ENCODE measurements at regions not wholly inside any gene's neighbourhood (a gene's known extent, or its start where the extent isn't known, plus 50 kb on each side); places are given as distances from the start of the nearest gene placed in this dataset.

DNA sequence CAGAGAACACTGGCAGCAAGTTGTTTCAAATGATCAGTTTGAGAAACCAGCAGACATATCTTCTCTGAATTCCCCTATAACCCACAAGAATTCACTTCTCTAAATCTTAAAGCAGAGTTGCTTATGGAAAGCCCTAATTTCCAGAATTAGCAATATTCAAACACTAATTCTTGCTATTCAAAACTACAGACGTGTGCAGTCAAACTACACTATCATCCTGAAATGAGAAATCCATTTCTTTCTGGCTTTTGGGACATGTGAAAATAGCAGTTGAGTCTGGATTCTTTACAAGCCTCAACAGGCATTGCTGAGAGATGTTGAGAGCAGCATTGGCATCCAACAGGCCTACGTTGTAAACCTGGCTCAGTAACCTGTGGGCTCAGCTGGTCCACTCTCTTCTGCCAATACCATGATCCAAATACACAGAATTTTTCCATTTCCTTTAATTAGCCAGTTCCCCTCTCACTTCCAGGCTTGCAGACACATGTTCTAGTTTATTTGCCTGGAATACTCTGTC, 74.6 kb upstream of the TMTC1 start:
- Mint-ChIP-seq H3K36me3 (ENCODE audit: insufficient read depth, unreplicated experiment) (no peaks in the 10 kb centered on the region), H3K9me3 (ENCODE audit: unreplicated experiment) (no peaks in the 10 kb centered on the region), H3K4me1 (ENCODE audit: insufficient read depth, unreplicated experiment) (peaks cover 7% of the 10 kb centered on the region), H3K27me3 (ENCODE audit: insufficient read depth, unreplicated experiment) (no peaks in the 10 kb centered on the region), H3K27ac (ENCODE audit: low read depth, unreplicated experiment) (no peak overlapping the region), H3K4me3 (ENCODE audit: unreplicated experiment) (no peak overlapping the region)
- ChIA-PET POLR2A (interaction anchor here (0.6 to 1.5 kb wide), 2 partner anchors 76 to 558 kb away, joined by 3 read pairs; no protein-coding TSS in a partner anchor), CTCF (interaction anchor here (0.7 kb wide), 1 partner anchor 973 kb away, joined by 3 read pairs; no protein-coding TSS in a partner anchor)
- BruUV-seq (replicated peaks): no TSS peak
- intact Hi-C loops (cut with micrococcal nuclease): no loop called here
- TF ChIP-seq, protein P1, sequence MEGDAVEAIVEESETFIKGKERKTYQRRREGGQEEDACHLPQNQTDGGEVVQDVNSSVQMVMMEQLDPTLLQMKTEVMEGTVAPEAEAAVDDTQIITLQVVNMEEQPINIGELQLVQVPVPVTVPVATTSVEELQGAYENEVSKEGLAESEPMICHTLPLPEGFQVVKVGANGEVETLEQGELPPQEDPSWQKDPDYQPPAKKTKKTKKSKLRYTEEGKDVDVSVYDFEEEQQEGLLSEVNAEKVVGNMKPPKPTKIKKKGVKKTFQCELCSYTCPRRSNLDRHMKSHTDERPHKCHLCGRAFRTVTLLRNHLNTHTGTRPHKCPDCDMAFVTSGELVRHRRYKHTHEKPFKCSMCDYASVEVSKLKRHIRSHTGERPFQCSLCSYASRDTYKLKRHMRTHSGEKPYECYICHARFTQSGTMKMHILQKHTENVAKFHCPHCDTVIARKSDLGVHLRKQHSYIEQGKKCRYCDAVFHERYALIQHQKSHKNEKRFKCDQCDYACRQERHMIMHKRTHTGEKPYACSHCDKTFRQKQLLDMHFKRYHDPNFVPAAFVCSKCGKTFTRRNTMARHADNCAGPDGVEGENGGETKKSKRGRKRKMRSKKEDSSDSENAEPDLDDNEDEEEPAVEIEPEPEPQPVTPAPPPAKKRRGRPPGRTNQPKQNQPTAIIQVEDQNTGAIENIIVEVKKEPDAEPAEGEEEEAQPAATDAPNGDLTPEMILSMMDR (IDR thresholded peaks at IDR 0.05; ENCODE audit: unreplicated experiment): no peak
- DNase-seq (ENCODE audit: unreplicated experiment): no peak

DNA sequence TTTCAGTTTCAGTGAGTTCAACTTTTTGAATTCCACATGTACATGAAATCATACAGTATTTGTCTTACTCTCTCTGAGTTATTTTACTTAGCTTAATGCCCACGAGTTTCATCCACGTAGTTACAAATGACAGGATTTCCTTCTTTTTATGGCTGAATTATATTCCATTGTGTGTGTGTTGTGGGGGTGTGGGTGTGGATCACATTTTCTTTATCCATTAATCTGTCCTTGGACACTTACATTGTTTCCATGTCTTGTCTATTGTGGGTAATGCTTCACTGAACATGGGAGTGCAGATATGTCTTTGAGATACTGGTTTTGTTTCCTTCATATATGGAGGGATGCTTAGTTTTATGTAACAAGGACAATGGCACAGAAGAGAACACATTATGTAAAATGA, 63.5 kb upstream of the TMTC1 start:
- H3K4me3 Mint-ChIP-seq (ENCODE audit: unreplicated experiment): no peak overlapping the region
- ChIA-PET POLR2A (no interaction called here), CTCF (no interaction called here)
- intact Hi-C loops (cut with micrococcal nuclease): loop anchor here (10.0 kb wide), 1 partner anchor 62 kb away; the partner anchor contains the start of gene TMTC1
- no peaks in the 10 kb centered on the region for H3K36me3 Mint-ChIP-seq (ENCODE audit: insufficient read depth, unreplicated experiment)
- TF ChIP-seq, protein P1 (IDR thresholded peaks at IDR 0.05; ENCODE audit: unreplicated experiment): no peak
- H3K4me1 Mint-ChIP-seq (ENCODE audit: insufficient read depth, unreplicated experiment): no peaks in the 10 kb centered on the region
- H3K27me3 Mint-ChIP-seq (ENCODE audit: insufficient read depth, unreplicated experiment): no peaks in the 10 kb centered on the region
- BruUV-seq (replicated peaks): no TSS peak
- DNase-seq (ENCODE audit: unreplicated experiment): no peak
- H3K9me3 Mint-ChIP-seq (ENCODE audit: unreplicated experiment): peaks cover 8% of the 10 kb centered on the region
- H3K27ac Mint-ChIP-seq (ENCODE audit: low read depth, unreplicated experiment): peak overlapping the region; percentile 27

DNA sequence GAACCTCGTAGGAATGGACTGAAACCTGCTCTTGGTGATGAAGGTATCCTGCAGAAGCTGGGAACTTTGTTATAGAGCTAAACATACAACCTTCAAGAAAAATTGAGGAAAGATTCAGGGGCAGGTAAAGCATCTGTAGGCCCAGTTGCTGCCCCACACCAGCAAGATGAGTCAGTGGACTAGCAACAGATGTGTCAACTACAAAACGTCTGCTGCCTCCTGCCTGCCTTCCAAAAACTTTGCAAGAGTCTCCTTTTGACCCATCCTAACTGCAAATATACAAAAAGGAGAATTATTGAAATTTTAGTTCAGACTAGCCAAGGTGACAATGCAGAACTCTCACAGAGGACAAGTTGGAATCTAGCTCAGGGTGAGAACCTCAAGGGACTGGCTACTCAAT, 60.9 kb upstream of the TMTC1 start:
- H3K4me3 Mint-ChIP-seq (ENCODE audit: unreplicated experiment): no peak overlapping the region
- BruUV-seq (replicated peaks): no TSS peak
- peak; percentile 35 for DNase-seq (ENCODE audit: unreplicated experiment)
- H3K27me3 Mint-ChIP-seq (ENCODE audit: insufficient read depth, unreplicated experiment): no peaks in the 10 kb centered on the region
- no peaks in the 10 kb centered on the region for H3K4me1 Mint-ChIP-seq (ENCODE audit: insufficient read depth, unreplicated experiment)
- ChIA-PET POLR2A (interaction anchor here (0.7 to 1.2 kb wide), 3 partner anchors 39 to 600 kb away, joined by 3 to 5 read pairs (median 3); no protein-coding TSS in a partner anchor), CTCF (interaction anchor here (0.7 kb wide), 1 partner anchor 50 kb away, joined by 3 read pairs; no protein-coding TSS in a partner anchor)
- TF ChIP-seq, protein P1 (IDR thresholded peaks at IDR 0.05; ENCODE audit: unreplicated experiment): peak; percentile 16
- peaks cover 9% of the 10 kb centered on the region for H3K9me3 Mint-ChIP-seq (ENCODE audit: unreplicated experiment)
- no peak overlapping the region for H3K27ac Mint-ChIP-seq (ENCODE audit: low read depth, unreplicated experiment)
- peaks cover 5% of the 10 kb centered on the region for H3K36me3 Mint-ChIP-seq (ENCODE audit: insufficient read depth, unreplicated experiment)
- intact Hi-C loops (cut with micrococcal nuclease): loop anchor here (1.0 to 10.0 kb wide), 2 partner anchors 60 to 292 kb away; partner anchors contain the start of gene TMTC1

DNA sequence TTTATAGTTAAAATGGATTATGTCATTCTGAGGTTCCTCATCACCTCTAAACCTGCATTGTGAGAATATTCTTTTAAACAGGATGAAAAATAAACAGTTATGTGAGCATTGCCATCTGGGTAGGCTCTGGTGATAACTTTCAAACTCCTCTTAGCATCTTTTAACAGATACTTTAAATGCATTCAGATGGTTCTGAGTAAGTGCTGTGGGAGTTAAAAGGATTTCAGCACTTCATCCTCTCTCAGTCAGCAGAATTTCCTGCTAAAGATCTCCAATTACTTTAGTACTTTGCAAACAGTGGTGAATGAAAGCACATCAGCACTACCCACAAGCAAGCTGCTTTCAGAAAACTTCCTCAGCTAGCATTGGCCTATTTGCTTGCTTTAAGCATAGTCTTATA, 59.3 kb upstream of the TMTC1 start:
- intact Hi-C loops (cut with micrococcal nuclease): loop anchor here (10.0 kb wide), 1 partner anchor 58 kb away; the partner anchor contains the start of gene TMTC1
- TF ChIP-seq, protein P1 (IDR thresholded peaks at IDR 0.05; ENCODE audit: unreplicated experiment): no peak
- Mint-ChIP-seq H3K4me1 (ENCODE audit: insufficient read depth, unreplicated experiment) (no peaks in the 10 kb centered on the region), H3K27ac (ENCODE audit: low read depth, unreplicated experiment) (no peak overlapping the region), H3K9me3 (ENCODE audit: unreplicated experiment) (peaks cover 21% of the 10 kb centered on the region), H3K4me3 (ENCODE audit: unreplicated experiment) (no peak overlapping the region), H3K27me3 (ENCODE audit: insufficient read depth, unreplicated experiment) (no peaks in the 10 kb centered on the region), H3K36me3 (ENCODE audit: insufficient read depth, unreplicated experiment) (peaks cover 6% of the 10 kb centered on the region)
- no TSS peak for BruUV-seq (replicated peaks)
- DNase-seq (ENCODE audit: unreplicated experiment): no peak
- ChIA-PET CTCF (interaction anchor here (0.5 kb wide), 1 partner anchor 47 kb away, joined by 3 read pairs; no protein-coding TSS in a partner anchor), POLR2A (no interaction called here)

Measured in MCF 10A (cell line).